ENCODE measurements at regions not wholly inside any gene's neighbourhood (a gene's known extent, or its start where the extent isn't known, plus 50 kb on each side); places are given as distances from the start of the nearest gene placed in this dataset.

- H3K4me3 ChIP-seq (ENCODE audit: low read depth, low read length), result no peak overlapping the region
- H3K27ac ChIP-seq, result no peak overlapping the region
- no peaks in the 10 kb centered on the region for H3K36me3 ChIP-seq
- no peaks in the 10 kb centered on the region for H3K9me3 ChIP-seq (ENCODE audit: severe bottlenecking)
- DNase-seq, result no peak
- TF ChIP-seq CTCF (IDR thresholded peaks at IDR 0.05; ENCODE audit: low read depth, low read length), result no peak
- no peaks in the 10 kb centered on the region for H3K27me3 ChIP-seq (ENCODE audit: insufficient read depth, low read depth, severe bottlenecking)
Observed at GRCh38 chr12:84315926-84316325, 596.7 kb downstream of the SLC6A15 start.

- Histone ChIP-seq H3K36me3 (no peaks in the 10 kb centered on the region), H3K27me3 (ENCODE audit: insufficient read depth, low read depth, severe bottlenecking) (no peaks in the 10 kb centered on the region), H3K9me3 (ENCODE audit: severe bottlenecking) (no peaks in the 10 kb centered on the region), H3K4me3 (ENCODE audit: low read depth, low read length) (no peak overlapping the region), H3K27ac (no peak overlapping the region)
- no peak for TF ChIP-seq CTCF (IDR thresholded peaks at IDR 0.05; ENCODE audit: low read depth, low read length)
- no peak for DNase-seq
Observed at GRCh38 chr12:84313323-84313675, 599.3 kb downstream of the SLC6A15 start.

GRCh38 chr12:84308211-84308610, 604.4 kb downstream of the SLC6A15 start:
- Histone ChIP-seq H3K27ac (no peak overlapping the region), H3K36me3 (no peaks in the 10 kb centered on the region), H3K4me3 (ENCODE audit: low read depth, low read length) (no peak overlapping the region), H3K27me3 (ENCODE audit: insufficient read depth, low read depth, severe bottlenecking) (no peaks in the 10 kb centered on the region), H3K9me3 (ENCODE audit: severe bottlenecking) (no peaks in the 10 kb centered on the region)
- no peak for DNase-seq
- TF ChIP-seq CTCF (IDR thresholded peaks at IDR 0.05; ENCODE audit: low read depth, low read length), result no peak

- Histone ChIP-seq H3K36me3 (no peaks in the 10 kb centered on the region), H3K4me3 (ENCODE audit: low read depth, low read length) (no peak overlapping the region), H3K27me3 (ENCODE audit: insufficient read depth, low read depth, severe bottlenecking) (no peaks in the 10 kb centered on the region), H3K27ac (no peak overlapping the region), H3K9me3 (ENCODE audit: severe bottlenecking) (no peaks in the 10 kb centered on the region)
- no peak for TF ChIP-seq CTCF (IDR thresholded peaks at IDR 0.05; ENCODE audit: low read depth, low read length)
- DNase-seq, result no peak
Observed at GRCh38 chr12:84305144-84305543, 607.5 kb downstream of the SLC6A15 start.

- H3K27ac ChIP-seq, result no peak overlapping the region
- H3K4me3 ChIP-seq (ENCODE audit: low read depth, low read length), result no peak overlapping the region
- no peaks in the 10 kb centered on the region for H3K9me3 ChIP-seq (ENCODE audit: severe bottlenecking)
- no peaks in the 10 kb centered on the region for H3K27me3 ChIP-seq (ENCODE audit: insufficient read depth, low read depth, severe bottlenecking)
- no peaks in the 10 kb centered on the region for H3K36me3 ChIP-seq
- TF ChIP-seq CTCF (IDR thresholded peaks at IDR 0.05; ENCODE audit: low read depth, low read length), result no peak
- no peak for DNase-seq
Observed at GRCh38 chr12:84294246-84294645, 618.4 kb downstream of the SLC6A15 start.

GRCh38 chr12:84290168-84290567, 622.4 kb downstream of the SLC6A15 start:
- H3K9me3 ChIP-seq (ENCODE audit: severe bottlenecking), result no peaks in the 10 kb centered on the region
- no peak for DNase-seq
- H3K27me3 ChIP-seq (ENCODE audit: insufficient read depth, low read depth, severe bottlenecking), result no peaks in the 10 kb centered on the region
- TF ChIP-seq CTCF (IDR thresholded peaks at IDR 0.05; ENCODE audit: low read depth, low read length), result no peak
- no peak overlapping the region for H3K27ac ChIP-seq
- no peak overlapping the region for H3K4me3 ChIP-seq (ENCODE audit: low read depth, low read length)
- H3K36me3 ChIP-seq, result no peaks in the 10 kb centered on the region

Data from WERI-Rb-1 (cell line).